B cell (primary cell): ENCODE measurements at regions not wholly inside any gene's neighbourhood (a gene's known extent, or its start where the extent isn't known, plus 50 kb on each side); places are given as distances from the start of the nearest gene placed in this dataset.

Experiments
- CTCF ChIP-seq: fragments of 200-600 bp; IDR thresholded peaks from one replicate; pipeline ENCODE4 v1.8.0; 2022; ENCODE audit warnings: antibody characterized with exemption, mild to moderate bottlenecking
- EZH2 ChIP-seq: IDR thresholded peaks from 2 replicates; pipeline ENCODE4 v1.6.1; 2012; ENCODE audit warnings: borderline replicate concordance, low read depth, mild to moderate bottlenecking, moderate library complexity, low read length; ENCODE audit not compliant: insufficient read depth, poor library complexity, severe bottlenecking

DNA sequence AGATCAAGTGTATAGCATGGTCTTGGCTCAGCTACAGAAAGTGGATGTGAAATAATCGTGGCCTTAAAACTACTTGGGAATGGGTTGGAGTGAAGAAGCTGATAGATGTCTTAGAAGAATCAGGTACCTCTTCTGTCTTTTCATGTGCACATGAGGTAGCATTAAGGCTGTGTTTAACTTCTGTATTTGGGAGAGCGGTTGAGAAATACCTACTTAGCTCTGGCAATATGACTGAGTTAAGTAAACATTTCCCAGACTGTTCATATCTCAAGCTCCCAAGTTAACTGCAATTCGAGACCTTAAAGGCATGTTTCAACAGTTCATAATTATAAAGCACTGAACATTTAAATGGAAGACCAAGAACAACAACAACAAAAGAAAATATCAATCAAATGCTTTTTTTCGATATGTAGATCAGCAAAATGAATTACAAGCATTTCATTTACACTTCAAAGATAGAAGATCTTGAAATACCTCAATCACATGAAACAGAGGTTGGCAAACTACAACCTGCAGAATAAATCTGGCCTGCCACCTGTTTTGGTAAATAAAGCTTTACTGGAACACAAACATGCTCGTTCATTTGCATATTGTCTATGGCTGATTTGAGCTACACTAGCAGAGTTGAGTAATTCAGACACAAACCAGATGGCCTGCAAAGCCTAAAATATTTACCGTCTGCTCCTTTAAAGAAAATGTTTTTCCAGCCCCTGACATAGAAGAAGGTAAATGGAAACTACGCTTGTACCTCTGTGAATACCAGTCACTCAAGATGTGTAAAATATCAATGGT lies 337.1 kb upstream of the GLI3 start:
- TF ChIP-seq CTCF: no peak
- TF ChIP-seq EZH2: no peak
